T-helper 1 cell treated with Interleukin-12 subunit alpha and Interleukin-12 subunit beta and Interleukin-4 antibody, amounts not matched to agents 30 ng/mL and 1 ng/mL, for 36 hours (primary cell): ENCODE measurements at regions not wholly inside any gene's neighbourhood (a gene's known extent, or its start where the extent isn't known, plus 50 kb on each side); places are given as distances from the start of the nearest gene placed in this dataset.

Experiments
- intact Hi-C: fragments of 100-400 bp; cut with micrococcal nuclease; formaldehyde crosslinking; loops from one replicate; pipeline ENCODE4 v1.15.1; 2024

- intact Hi-C loops = no loop called here
Observed at GRCh38 chr22:47724030-47724429, 961.6 kb downstream of the TBC1D22A start.

GRCh38 chr22:47718337-47718736, 955.9 kb downstream of the TBC1D22A start:
- intact Hi-C loops = no loop called here

GRCh38 chr22:47716890-47717615, 954.6 kb downstream of the TBC1D22A start:
- intact Hi-C loops = no loop called here

GRCh38 chr22:47715866-47716578, 953.6 kb downstream of the TBC1D22A start:
- intact Hi-C loops = no loop called here

GRCh38 chr22:47713941-47714340, 951.5 kb downstream of the TBC1D22A start:
- intact Hi-C loops = no loop called here

GRCh38 chr22:47710135-47710534, 947.7 kb downstream of the TBC1D22A start:
- intact Hi-C loops = no loop called here

- intact Hi-C loops = no loop called here
Observed at GRCh38 chr22:47705350-47705749, 942.9 kb downstream of the TBC1D22A start.

GRCh38 chr22:47698906-47699305, 936.5 kb downstream of the TBC1D22A start:
- intact Hi-C loops = no loop called here

- intact Hi-C loops = no loop called here
Observed at GRCh38 chr22:47697861-47698260, 935.4 kb downstream of the TBC1D22A start.

GRCh38 chr22:47696776-47697175, 934.3 kb downstream of the TBC1D22A start:
- intact Hi-C loops = no loop called here

- intact Hi-C loops = no loop called here
Observed at GRCh38 chr22:47695176-47695575, 932.7 kb downstream of the TBC1D22A start.

GRCh38 chr22:47694536-47695130, 932.2 kb downstream of the TBC1D22A start:
- intact Hi-C loops = no loop called here

GRCh38 chr22:47693606-47694005, 931.2 kb downstream of the TBC1D22A start:
- intact Hi-C loops = no loop called here

- intact Hi-C loops = no loop called here
Observed at GRCh38 chr22:47692811-47693210, 930.4 kb downstream of the TBC1D22A start.

GRCh38 chr22:47691152-47691895, 928.9 kb downstream of the TBC1D22A start:
- intact Hi-C loops = no loop called here

GRCh38 chr22:47690586-47690985, 928.1 kb downstream of the TBC1D22A start:
- intact Hi-C loops = no loop called here

- intact Hi-C loops = no loop called here
Observed at GRCh38 chr22:47690166-47690565, 927.7 kb downstream of the TBC1D22A start.

GRCh38 chr22:47687776-47688175, 925.3 kb downstream of the TBC1D22A start:
- intact Hi-C loops = no loop called here

- intact Hi-C loops = no loop called here
Observed at GRCh38 chr22:47687346-47687655, 924.9 kb downstream of the TBC1D22A start.

- intact Hi-C loops = no loop called here
Observed at GRCh38 chr22:47686594-47687345, 924.3 kb downstream of the TBC1D22A start.
